HL-60 (cell line): ENCODE measurements at regions not wholly inside any gene's neighbourhood (a gene's known extent, or its start where the extent isn't known, plus 50 kb on each side); places are given as distances from the start of the nearest gene placed in this dataset.
"Not testable (repeated sequence)": the region's sequence is repeated elsewhere in the genome, so short reads cannot be mapped to it uniquely, and the experiment has no call there.

ENCODE experiments used
- DNase-seq, 2 experiments: peaks; one replicate each; pipeline ENCODE4 v3.0.0-alpha.2; 2010 to 2020; ENCODE audit warnings: low read depth in 1 of 2, low spot score in 1 of 2
- H3K27ac ChIP-seq: fragments of 250-450 bp; sonication (Bioruptor Pico); replicated peaks from 2 replicates; pipeline ENCODE4 v1.5.1; 2020; ENCODE audit warnings: mild to moderate bottlenecking, moderate library complexity
- H3K27me3 ChIP-seq: fragments of 250-450 bp; sonication (Bioruptor Pico); 2 replicates; pipeline ENCODE4 v1.5.1; 2021; ENCODE audit warnings: mild to moderate bottlenecking, moderate library complexity; ENCODE audit not compliant: insufficient read depth, poor library complexity, severe bottlenecking
- H3K4me3 ChIP-seq: replicated peaks from 2 replicates; pipeline ENCODE4 v1.5.1; 2011; ENCODE audit warnings: mild to moderate bottlenecking, control low read depth, low read length; ENCODE audit not compliant: insufficient read depth
- CTCF ChIP-seq: IDR thresholded peaks from one replicate; pipeline ENCODE4 v1.5.1; 2011; ENCODE audit warnings: low read length, control low read depth, inconsistent platforms; ENCODE audit not compliant: insufficient read depth
- GABPA ChIP-seq: IDR thresholded peaks from 2 replicates; pipeline ENCODE4 v1.6.1; 2012; ENCODE audit warnings: low read depth
- POLR2AphosphoS5 ChIP-seq: IDR thresholded peaks from 2 replicates; pipeline ENCODE4 v1.6.1; 2012; ENCODE audit warnings: low read depth
- REST ChIP-seq: IDR thresholded peaks from 2 replicates; pipeline ENCODE4 v1.6.1; 2012; ENCODE audit warnings: low read depth; ENCODE audit not compliant: insufficient replicate concordance
- SPI1 ChIP-seq: IDR thresholded peaks from 2 replicates; pipeline ENCODE4 v1.6.1; 2012; ENCODE audit warnings: low read depth, mild to moderate bottlenecking, borderline replicate concordance

- DNase-seq, result no peak
- Histone ChIP-seq H3K27me3 (no peaks in the 10 kb centered on the region), H3K4me3 (no peak overlapping the region), H3K27ac (no peak overlapping the region)
- TF ChIP-seq SPI1 (no peak), CTCF (no peak), POLR2AphosphoS5 (no peak), REST (no peak), GABPA (no peak)
These were observed 166.8 kb upstream of the CHAC2 start for GRCh38 chr2:53600815-53601214.

- not testable (repeated sequence) for H3K4me3 ChIP-seq, H3K27me3 ChIP-seq, H3K27ac ChIP-seq, DNase-seq
These were observed 180.6 kb upstream of the CHAC2 start for GRCh38 chr2:53586733-53587612.

- no peak overlapping the region for H3K27ac ChIP-seq
- H3K4me3 ChIP-seq, result no peak overlapping the region
- DNase-seq, result no peak
- no peaks in the 10 kb centered on the region for H3K27me3 ChIP-seq
- TF ChIP-seq CTCF (no peak), POLR2AphosphoS5 (no peak), GABPA (no peak), SPI1 (no peak), REST (no peak)
These were observed 182.6 kb upstream of the CHAC2 start for GRCh38 chr2:53584986-53585385.

GRCh38 chr2:53583583-53583982 is 184.0 kb upstream of the CHAC2 start:
- no peak overlapping the region for H3K4me3 ChIP-seq
- DNase-seq, result no peak
- H3K27ac ChIP-seq, result no peak overlapping the region
- H3K27me3 ChIP-seq, result no peaks in the 10 kb centered on the region
- TF ChIP-seq CTCF (no peak), POLR2AphosphoS5 (no peak), REST (no peak), SPI1 (no peak), GABPA (no peak)
